OCI-LY7 (cell line): ENCODE measurements at regions not wholly inside any gene's neighbourhood (a gene's known extent, or its start where the extent isn't known, plus 50 kb on each side); places are given as distances from the start of the nearest gene placed in this dataset.

Experiments
- EZH2phosphoT487 ChIP-seq: fragments of 200-600 bp; sonication (generic); IDR thresholded peaks from 2 replicates; pipeline ENCODE4 v1.6.1; 2018; ENCODE audit warnings: low read depth, borderline replicate concordance, mild to moderate bottlenecking, mixed run types, antibody characterized with exemption, low read length, moderate library complexity, mixed read lengths
- TF ChIP-seq, protein P1 (sequence below): fragments of 200-600 bp; sonication (generic); conservative IDR thresholded peaks from 2 replicates; pipeline ENCODE4 v1.5.1; 2014; ENCODE audit warnings: mild to moderate bottlenecking, antibody characterized with exemption, low read length, moderate library complexity, mixed read lengths

DNA sequence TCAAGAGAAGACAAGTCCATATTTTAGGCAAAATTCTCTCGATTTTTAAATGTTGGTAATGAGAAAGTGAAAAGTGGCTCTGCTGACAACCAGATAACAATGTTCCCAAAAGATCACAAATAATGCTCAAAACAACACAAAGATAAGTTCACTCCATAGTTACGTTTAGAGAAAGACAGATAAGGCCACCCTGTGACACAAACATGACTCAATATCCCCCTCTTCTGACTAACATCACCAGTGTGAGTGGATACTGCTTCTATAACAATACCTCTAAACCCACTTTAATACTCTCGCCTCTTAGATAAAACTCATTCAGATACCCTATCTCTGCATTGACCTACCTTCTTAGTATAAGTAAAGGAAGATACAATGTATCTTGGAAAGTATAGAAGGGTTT lies 51.2 kb upstream of the RGS7 start:
- TF ChIP-seq, protein P1, sequence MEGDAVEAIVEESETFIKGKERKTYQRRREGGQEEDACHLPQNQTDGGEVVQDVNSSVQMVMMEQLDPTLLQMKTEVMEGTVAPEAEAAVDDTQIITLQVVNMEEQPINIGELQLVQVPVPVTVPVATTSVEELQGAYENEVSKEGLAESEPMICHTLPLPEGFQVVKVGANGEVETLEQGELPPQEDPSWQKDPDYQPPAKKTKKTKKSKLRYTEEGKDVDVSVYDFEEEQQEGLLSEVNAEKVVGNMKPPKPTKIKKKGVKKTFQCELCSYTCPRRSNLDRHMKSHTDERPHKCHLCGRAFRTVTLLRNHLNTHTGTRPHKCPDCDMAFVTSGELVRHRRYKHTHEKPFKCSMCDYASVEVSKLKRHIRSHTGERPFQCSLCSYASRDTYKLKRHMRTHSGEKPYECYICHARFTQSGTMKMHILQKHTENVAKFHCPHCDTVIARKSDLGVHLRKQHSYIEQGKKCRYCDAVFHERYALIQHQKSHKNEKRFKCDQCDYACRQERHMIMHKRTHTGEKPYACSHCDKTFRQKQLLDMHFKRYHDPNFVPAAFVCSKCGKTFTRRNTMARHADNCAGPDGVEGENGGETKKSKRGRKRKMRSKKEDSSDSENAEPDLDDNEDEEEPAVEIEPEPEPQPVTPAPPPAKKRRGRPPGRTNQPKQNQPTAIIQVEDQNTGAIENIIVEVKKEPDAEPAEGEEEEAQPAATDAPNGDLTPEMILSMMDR = no peak
- TF ChIP-seq EZH2phosphoT487 = no peak
